ENCODE measurements at regions not wholly inside any gene's neighbourhood (a gene's known extent, or its start where the extent isn't known, plus 50 kb on each side); places are given as distances from the start of the nearest gene placed in this dataset.

GRCh38 chr12:67449591-67450052 lies 180.5 kb downstream of the CAND1 start:
- peaks cover 7% of the 10 kb centered on the region for H3K9me3 ChIP-seq (ENCODE audit: severe bottlenecking)
- TF ChIP-seq CTCF (IDR thresholded peaks at IDR 0.05; ENCODE audit: low read depth, low read length), result no peak
- no peak for DNase-seq
- no peak overlapping the region for H3K4me3 ChIP-seq (ENCODE audit: low read depth, low read length)
- H3K27me3 ChIP-seq (ENCODE audit: insufficient read depth, low read depth, severe bottlenecking), result no peaks in the 10 kb centered on the region
- H3K36me3 ChIP-seq, result no peaks in the 10 kb centered on the region
- H3K27ac ChIP-seq, result no peak overlapping the region

DNA sequence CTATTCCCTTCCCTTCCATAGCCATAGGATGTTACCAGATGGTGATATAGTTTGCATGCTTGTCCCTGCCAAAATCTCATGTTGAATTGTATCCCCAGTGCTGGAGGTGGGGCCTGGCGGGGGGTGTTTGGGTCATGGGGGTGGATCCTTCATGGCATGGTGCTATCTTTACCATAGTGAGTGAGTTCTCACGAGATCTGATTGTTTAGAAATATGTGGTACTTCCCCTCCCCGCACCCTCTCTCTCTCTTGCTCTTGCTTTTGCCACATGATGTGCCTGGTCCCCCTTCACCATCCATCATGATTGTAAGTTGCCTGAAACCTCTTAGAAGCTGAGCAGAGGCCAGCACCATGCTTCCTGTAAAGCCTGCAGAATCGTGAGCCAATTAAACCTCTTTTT lies 181.3 kb downstream of the CAND1 start:
- Histone ChIP-seq H3K27me3 (ENCODE audit: insufficient read depth, low read depth, severe bottlenecking) (no peaks in the 10 kb centered on the region), H3K9me3 (ENCODE audit: severe bottlenecking) (peaks cover 1% of the 10 kb centered on the region), H3K27ac (no peak overlapping the region), H3K4me3 (ENCODE audit: low read depth, low read length) (no peak overlapping the region), H3K36me3 (no peaks in the 10 kb centered on the region)
- TF ChIP-seq CTCF (IDR thresholded peaks at IDR 0.05; ENCODE audit: low read depth, low read length), result no peak
- no peak for DNase-seq

DNA sequence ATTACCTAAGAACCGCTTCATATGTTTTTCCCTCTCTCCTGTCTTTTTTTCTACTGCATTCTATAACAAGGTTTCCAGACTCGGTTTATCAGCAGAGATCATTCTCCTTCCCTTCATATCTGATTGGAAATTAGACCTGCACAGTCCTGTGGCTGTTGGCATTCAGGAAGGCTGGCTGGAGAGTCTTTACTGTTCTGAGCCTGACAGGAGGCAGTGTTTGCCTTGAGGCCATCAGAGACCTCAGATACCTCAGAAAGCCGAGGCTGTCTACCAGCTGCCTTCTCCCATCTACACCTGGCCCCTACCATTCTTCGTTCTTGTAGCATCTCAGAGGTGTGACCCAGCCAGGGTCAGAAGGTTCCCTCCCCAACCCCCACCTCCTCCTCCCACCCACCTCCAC lies 182.0 kb downstream of the CAND1 start:
- Histone ChIP-seq H3K9me3 (ENCODE audit: severe bottlenecking) (no peaks in the 10 kb centered on the region), H3K27me3 (ENCODE audit: insufficient read depth, low read depth, severe bottlenecking) (no peaks in the 10 kb centered on the region), H3K4me3 (ENCODE audit: low read depth, low read length) (no peak overlapping the region), H3K36me3 (no peaks in the 10 kb centered on the region), H3K27ac (no peak overlapping the region)
- TF ChIP-seq CTCF (IDR thresholded peaks at IDR 0.05; ENCODE audit: low read depth, low read length), result peak; percentile 43; the same call in 1 of the 2 replicates
- no peak for DNase-seq

- DNase-seq, result no peak
- H3K9me3 ChIP-seq (ENCODE audit: severe bottlenecking), result no peaks in the 10 kb centered on the region
These were observed 183.1 kb downstream of the CAND1 start for GRCh38 chr12:67452119-67452805.

GRCh38 chr12:67453191-67453590 lies 184.0 kb downstream of the CAND1 start:
- Histone ChIP-seq H3K27ac (no peak overlapping the region), H3K27me3 (ENCODE audit: insufficient read depth, low read depth, severe bottlenecking) (no peaks in the 10 kb centered on the region), H3K4me3 (ENCODE audit: low read depth, low read length) (no peak overlapping the region), H3K9me3 (ENCODE audit: severe bottlenecking) (no peaks in the 10 kb centered on the region), H3K36me3 (no peaks in the 10 kb centered on the region)
- DNase-seq, result no peak
- no peak for TF ChIP-seq CTCF (IDR thresholded peaks at IDR 0.05; ENCODE audit: low read depth, low read length)

More at GRCh38 chr12:67452119-67452805, 183.1 kb downstream of the CAND1 start:
- H3K27me3 ChIP-seq (ENCODE audit: insufficient read depth, low read depth, severe bottlenecking), result no peaks in the 10 kb centered on the region
- no peaks in the 10 kb centered on the region for H3K36me3 ChIP-seq
- no peak for TF ChIP-seq CTCF (IDR thresholded peaks at IDR 0.05; ENCODE audit: low read depth, low read length)
- no peak overlapping the region for H3K4me3 ChIP-seq (ENCODE audit: low read depth, low read length)
- H3K27ac ChIP-seq, result no peak overlapping the region

- TF ChIP-seq CTCF (IDR thresholded peaks at IDR 0.05; ENCODE audit: low read depth, low read length), result no peak
- H3K4me3 ChIP-seq (ENCODE audit: low read depth, low read length), result no peak overlapping the region
- no peak for DNase-seq
- no peak overlapping the region for H3K27ac ChIP-seq
- no peaks in the 10 kb centered on the region for H3K36me3 ChIP-seq
- H3K27me3 ChIP-seq (ENCODE audit: insufficient read depth, low read depth, severe bottlenecking), result no peaks in the 10 kb centered on the region
- no peaks in the 10 kb centered on the region for H3K9me3 ChIP-seq (ENCODE audit: severe bottlenecking)
These were observed 186.1 kb downstream of the CAND1 start for GRCh38 chr12:67455236-67455635.
